WTC11 (cell line): ENCODE measurements at regions not wholly inside any gene's neighbourhood (a gene's known extent, or its start where the extent isn't known, plus 50 kb on each side); places are given as distances from the start of the nearest gene placed in this dataset.

Experiments used
- ATAC-seq: fragments of 200-7000 bp; cut with Tn5 transposase; 2 replicates; pipeline ENCODE4 v1.10.0; 2021; ENCODE audit warnings: mild to moderate bottlenecking, moderate library complexity
- CTCF ChIA-PET: fragments of 300-600 bp; sonication (Branson Sonifier 250); formaldehyde crosslinking; loops from one replicate; lab custom pipeline; 2021; ENCODE audit warnings: antibody characterized with exemption; lab: Charles Lee
- POLR2A ChIA-PET: fragments of 350-600 bp; sonication (Branson Sonifier 250); formaldehyde crosslinking; loops from one replicate; lab custom pipeline; 2021; ENCODE audit warnings: antibody characterized with exemption; lab: Charles Lee
- DNase-seq: peaks from one replicate; pipeline ENCODE4 v3.0.0; 2021; ENCODE audit warnings: low spot score
- H3K27ac Mint-ChIP-seq: 2 replicates; pipeline ENCODE4 v1.8.0; 2021; ENCODE audit warnings: mixed read lengths
- H3K27me3 Mint-ChIP-seq: 2 replicates; pipeline ENCODE4 v1.8.0; 2021; ENCODE audit warnings: low read depth, mild to moderate bottlenecking, moderate library complexity, mixed read lengths
- H3K36me3 Mint-ChIP-seq: 2 replicates; pipeline ENCODE4 v1.8.0; 2021; ENCODE audit warnings: mixed read lengths
- H3K4me1 Mint-ChIP-seq: 2 replicates; pipeline ENCODE4 v1.8.0; 2022; ENCODE audit warnings: mixed read lengths
- H3K4me3 Mint-ChIP-seq: 2 replicates; pipeline ENCODE4 v1.8.0; 2021; ENCODE audit warnings: mild to moderate bottlenecking, moderate library complexity, mixed read lengths
- H3K9me3 Mint-ChIP-seq: 2 replicates; pipeline ENCODE4 v1.8.0; 2021; ENCODE audit warnings: mixed read lengths
- ATF1 ChIP-seq: sonication (generic); formaldehyde crosslinking; IDR thresholded peaks from 2 replicates; pipeline ENCODE4 v1.8.1; 2023; ENCODE audit warnings: mild to moderate bottlenecking, moderate library complexity, missing genetic modification reagents
- CREM ChIP-seq: sonication (generic); formaldehyde crosslinking; IDR thresholded peaks from 2 replicates; pipeline ENCODE4 v1.8.1; 2022; ENCODE audit warnings: mild to moderate bottlenecking, missing genetic modification reagents, moderate library complexity
- E2F5 ChIP-seq: sonication (generic); formaldehyde crosslinking; IDR thresholded peaks from 2 replicates; pipeline ENCODE4 v1.8.1; 2022; ENCODE audit warnings: mild to moderate bottlenecking, moderate library complexity, missing genetic modification reagents
- ERG ChIP-seq: fragments of 250-450 bp; sonication (Bioruptor Pico); IDR thresholded peaks from 2 replicates; pipeline ENCODE4 v1.8.0; 2021; ENCODE audit warnings: mild to moderate bottlenecking
- JAZF1 ChIP-seq: fragments of 250-450 bp; sonication (Bioruptor Pico); IDR thresholded peaks from 2 replicates; pipeline ENCODE4 v1.9.0; 2021; ENCODE audit warnings: moderate library complexity, mild to moderate bottlenecking, inconsistent platforms
- MAX ChIP-seq: sonication (generic); formaldehyde crosslinking; IDR thresholded peaks from 2 replicates; pipeline ENCODE4 v1.8.0; 2022; ENCODE audit warnings: mild to moderate bottlenecking, missing genetic modification reagents
- MYBL2 ChIP-seq: sonication (generic); formaldehyde crosslinking; IDR thresholded peaks from 2 replicates; pipeline ENCODE4 v1.8.1; 2023; ENCODE audit warnings: mild to moderate bottlenecking, moderate library complexity, missing genetic modification reagents
- NR2C2 ChIP-seq: sonication (generic); formaldehyde crosslinking; IDR thresholded peaks from 2 replicates; pipeline ENCODE4 v1.8.0; 2022; ENCODE audit warnings: mild to moderate bottlenecking, missing genetic modification reagents
- OVOL2 ChIP-seq: fragments of 250-450 bp; sonication (Bioruptor Pico); IDR thresholded peaks from 2 replicates; pipeline ENCODE4 v1.9.0; 2021; ENCODE audit warnings: mild to moderate bottlenecking, borderline replicate concordance
- SP1 ChIP-seq: sonication (generic); formaldehyde crosslinking; conservative IDR thresholded peaks from 2 replicates; pipeline ENCODE4 v1.8.1; 2022; ENCODE audit warnings: missing genetic modification reagents
- TCF7 ChIP-seq: sonication (generic); formaldehyde crosslinking; IDR thresholded peaks from 2 replicates; pipeline ENCODE4 v1.8.0; 2022; ENCODE audit warnings: mild to moderate bottlenecking, low read depth, missing genetic modification reagents, moderate library complexity
- TEAD4 ChIP-seq: sonication (generic); formaldehyde crosslinking; IDR thresholded peaks from 2 replicates; pipeline ENCODE4 v1.8.0; 2022; ENCODE audit warnings: mild to moderate bottlenecking, missing genetic modification reagents
- USF1 ChIP-seq: sonication (generic); formaldehyde crosslinking; IDR thresholded peaks from 2 replicates; pipeline ENCODE4 v1.8.0; 2022; ENCODE audit warnings: mild to moderate bottlenecking, missing genetic modification reagents
- ZNF121 ChIP-seq: sonication (generic); formaldehyde crosslinking; IDR thresholded peaks from 2 replicates; pipeline ENCODE4 v1.8.0; 2023; ENCODE audit warnings: missing genetic modification reagents
- TF ChIP-seq, protein P1 (sequence below): sonication (generic); formaldehyde crosslinking; IDR thresholded peaks from 2 replicates; pipeline ENCODE4 v1.8.0; 2022; ENCODE audit warnings: mild to moderate bottlenecking, missing genetic modification reagents
- TF ChIP-seq, protein P2 (sequence below): sonication (generic); formaldehyde crosslinking; IDR thresholded peaks from 2 replicates; pipeline ENCODE4 v1.8.1; 2023; ENCODE audit warnings: mild to moderate bottlenecking, missing genetic modification reagents
- TF ChIP-seq, protein P3 (sequence below): sonication (generic); formaldehyde crosslinking; IDR thresholded peaks from 2 replicates; pipeline ENCODE4 v1.8.1; 2023; ENCODE audit warnings: mild to moderate bottlenecking, missing genetic modification reagents, moderate library complexity

DNA sequence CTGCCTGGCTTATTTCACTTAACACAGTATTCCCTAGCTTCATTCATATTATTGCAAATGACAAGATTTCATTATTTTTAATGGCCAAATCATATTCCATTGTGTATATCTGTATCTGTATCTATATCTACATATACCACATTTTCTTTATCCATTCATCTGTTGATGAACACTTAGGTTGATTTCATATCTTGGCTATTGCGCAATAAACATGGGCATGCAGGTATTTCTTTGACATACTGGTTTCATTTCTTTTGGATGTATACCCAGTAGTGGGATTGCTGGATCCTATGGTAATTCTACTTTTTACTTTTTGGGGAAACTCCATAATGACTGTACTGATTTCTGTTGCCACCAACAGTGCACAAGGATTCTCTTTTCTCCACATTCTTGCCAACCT lies 68.9 kb upstream of the CREB5 start (continued):
- TF ChIP-seq, protein P1, sequence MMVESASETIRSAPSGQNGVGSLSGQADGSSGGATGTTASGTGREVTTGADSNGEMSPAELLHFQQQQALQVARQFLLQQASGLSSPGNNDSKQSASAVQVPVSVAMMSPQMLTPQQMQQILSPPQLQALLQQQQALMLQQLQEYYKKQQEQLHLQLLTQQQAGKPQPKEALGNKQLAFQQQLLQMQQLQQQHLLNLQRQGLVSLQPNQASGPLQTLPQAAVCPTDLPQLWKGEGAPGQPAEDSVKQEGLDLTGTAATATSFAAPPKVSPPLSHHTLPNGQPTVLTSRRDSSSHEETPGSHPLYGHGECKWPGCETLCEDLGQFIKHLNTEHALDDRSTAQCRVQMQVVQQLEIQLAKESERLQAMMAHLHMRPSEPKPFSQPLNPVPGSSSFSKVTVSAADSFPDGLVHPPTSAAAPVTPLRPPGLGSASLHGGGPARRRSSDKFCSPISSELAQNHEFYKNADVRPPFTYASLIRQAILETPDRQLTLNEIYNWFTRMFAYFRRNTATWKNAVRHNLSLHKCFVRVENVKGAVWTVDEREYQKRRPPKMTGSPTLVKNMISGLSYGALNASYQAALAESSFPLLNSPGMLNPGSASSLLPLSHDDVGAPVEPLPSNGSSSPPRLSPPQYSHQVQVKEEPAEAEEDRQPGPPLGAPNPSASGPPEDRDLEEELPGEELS, result no peak
- TF ChIP-seq, protein P2, sequence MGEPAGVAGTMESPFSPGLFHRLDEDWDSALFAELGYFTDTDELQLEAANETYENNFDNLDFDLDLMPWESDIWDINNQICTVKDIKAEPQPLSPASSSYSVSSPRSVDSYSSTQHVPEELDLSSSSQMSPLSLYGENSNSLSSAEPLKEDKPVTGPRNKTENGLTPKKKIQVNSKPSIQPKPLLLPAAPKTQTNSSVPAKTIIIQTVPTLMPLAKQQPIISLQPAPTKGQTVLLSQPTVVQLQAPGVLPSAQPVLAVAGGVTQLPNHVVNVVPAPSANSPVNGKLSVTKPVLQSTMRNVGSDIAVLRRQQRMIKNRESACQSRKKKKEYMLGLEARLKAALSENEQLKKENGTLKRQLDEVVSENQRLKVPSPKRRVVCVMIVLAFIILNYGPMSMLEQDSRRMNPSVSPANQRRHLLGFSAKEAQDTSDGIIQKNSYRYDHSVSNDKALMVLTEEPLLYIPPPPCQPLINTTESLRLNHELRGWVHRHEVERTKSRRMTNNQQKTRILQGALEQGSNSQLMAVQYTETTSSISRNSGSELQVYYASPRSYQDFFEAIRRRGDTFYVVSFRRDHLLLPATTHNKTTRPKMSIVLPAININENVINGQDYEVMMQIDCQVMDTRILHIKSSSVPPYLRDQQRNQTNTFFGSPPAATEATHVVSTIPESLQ (CRISPR knock-in tag), result no peak

DNA sequence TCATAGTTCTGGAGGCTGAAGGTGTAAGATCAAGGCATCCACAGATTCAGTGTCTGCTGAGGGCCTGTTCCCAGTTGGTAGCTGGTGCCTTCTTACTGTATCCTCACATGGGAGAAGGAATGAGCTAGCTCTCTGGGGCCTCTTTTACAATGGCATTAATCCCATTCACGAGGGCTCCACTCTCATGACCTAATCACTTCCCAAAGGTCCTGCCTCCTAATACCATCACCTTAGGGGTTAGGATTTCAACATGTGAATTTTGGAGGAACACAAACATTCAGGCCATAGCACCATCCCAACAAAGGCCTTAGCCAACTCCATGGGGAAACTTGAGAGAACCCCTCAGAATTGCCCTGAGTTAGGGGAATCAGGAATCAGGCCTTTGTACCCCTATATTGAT lies 66.1 kb upstream of the CREB5 start:
- TF ChIP-seq JAZF1 (CRISPR knock-in tag) (no peak), NR2C2 (CRISPR knock-in tag) (no peak), TCF7 (CRISPR knock-in tag) (no peak)
- TF ChIP-seq, protein P1, result no peak
- TF ChIP-seq, all 79 proteins: peak for 0
- ChIA-PET POLR2A (no interaction called here), CTCF (interaction anchor here (1.8 kb wide), 1 partner anchor 18 kb away, joined by 5 read pairs; no protein-coding TSS in a partner anchor)
- DNase-seq (no peak), ATAC-seq (no peak)
- H3K27me3 Mint-ChIP-seq, result no peaks in the 10 kb centered on the region; the same call in 1 of the 2 replicates
- H3K4me3 Mint-ChIP-seq, result no peak overlapping the region
- no peaks in the 10 kb centered on the region for H3K4me1 Mint-ChIP-seq
- H3K36me3 Mint-ChIP-seq, result no peaks in the 10 kb centered on the region
- H3K9me3 Mint-ChIP-seq, result peaks cover 21% of the 10 kb centered on the region; the same call in 1 of the 2 replicates
- no peak overlapping the region for H3K27ac Mint-ChIP-seq

DNA sequence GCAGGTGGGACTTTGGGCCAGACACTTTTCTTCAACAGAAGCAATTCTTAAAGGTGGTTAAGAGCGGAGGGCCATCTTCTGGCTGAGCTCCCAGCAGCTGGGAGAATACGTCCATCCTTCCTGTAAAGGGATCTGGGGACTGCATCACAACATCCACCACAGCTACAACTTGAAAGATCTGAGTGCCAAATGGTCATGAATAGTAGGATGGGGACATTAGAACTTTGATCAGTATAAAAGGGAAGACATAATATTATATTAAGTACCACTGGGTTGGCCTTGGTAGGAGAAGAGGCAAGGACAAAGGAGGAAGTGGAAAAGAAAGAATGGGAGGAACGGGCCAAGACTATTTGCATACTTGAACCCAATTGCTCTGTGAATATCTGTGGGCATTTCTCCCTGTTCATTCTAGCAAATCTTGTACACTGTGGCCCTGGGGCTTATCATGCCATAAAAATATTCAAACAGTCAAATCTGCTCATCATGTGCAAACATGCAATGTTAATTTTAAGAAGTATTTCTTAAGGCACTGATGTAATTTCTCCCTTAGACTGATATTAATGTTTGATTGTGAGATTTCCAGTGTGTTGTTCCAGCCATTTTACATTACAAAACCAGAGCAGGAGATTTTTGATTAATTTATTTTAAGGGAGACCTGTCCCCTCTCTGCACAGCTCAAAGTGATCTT lies 65.5 kb upstream of the CREB5 start:
- H3K36me3 Mint-ChIP-seq, result no peaks in the 10 kb centered on the region
- DNase-seq, result no peak
- H3K4me1 Mint-ChIP-seq, result no peaks in the 10 kb centered on the region
- CTCF ChIA-PET, result interaction anchor here (1.8 kb wide), 1 partner anchor 17 kb away, joined by 5 read pairs; no protein-coding TSS in a partner anchor
- peaks cover 21% of the 10 kb centered on the region; the same call in 1 of the 2 replicates for H3K9me3 Mint-ChIP-seq
- ATAC-seq, result no peak
- POLR2A ChIA-PET, result no interaction called here
- H3K27ac Mint-ChIP-seq, result no peak overlapping the region
- no peak overlapping the region for H3K4me3 Mint-ChIP-seq
- no peaks in the 10 kb centered on the region; the same call in 1 of the 2 replicates for H3K27me3 Mint-ChIP-seq
- TF ChIP-seq OVOL2 (CRISPR knock-in tag) (no peak), ERG (CRISPR knock-in tag) (no peak), ATF1 (CRISPR knock-in tag) (no peak), CREM (CRISPR knock-in tag) (no peak), JAZF1 (CRISPR knock-in tag) (no peak), E2F5 (CRISPR knock-in tag) (no peak), MYBL2 (CRISPR knock-in tag) (no peak), MAX (no peak), SP1 (CRISPR knock-in tag) (no peak), USF1 (CRISPR knock-in tag) (no peak), TEAD4 (CRISPR knock-in tag) (no peak), ZNF121 (CRISPR knock-in tag) (no peak)
- TF ChIP-seq, protein P3, sequence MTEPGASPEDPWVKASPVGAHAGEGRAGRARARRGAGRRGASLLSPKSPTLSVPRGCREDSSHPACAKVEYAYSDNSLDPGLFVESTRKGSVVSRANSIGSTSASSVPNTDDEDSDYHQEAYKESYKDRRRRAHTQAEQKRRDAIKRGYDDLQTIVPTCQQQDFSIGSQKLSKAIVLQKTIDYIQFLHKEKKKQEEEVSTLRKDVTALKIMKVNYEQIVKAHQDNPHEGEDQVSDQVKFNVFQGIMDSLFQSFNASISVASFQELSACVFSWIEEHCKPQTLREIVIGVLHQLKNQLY (CRISPR knock-in tag), result no peak
